ENCODE measurements at regions not wholly inside any gene's neighbourhood (a gene's known extent, or its start where the extent isn't known, plus 50 kb on each side); places are given as distances from the start of the nearest gene placed in this dataset.

- 100% methylated on average over 1 of the region's 1 CpG for WGBS (ENCODE audit: insufficient coverage)
- ChIA-PET POLR2A (no interaction called here), CTCF (no interaction called here)
- Histone ChIP-seq H3K4me1 (ENCODE audit: control insufficient read depth in 2 of 2, insufficient read depth in 2 of 2, low read length in 2 of 2) (no peaks in the 10 kb centered on the region), H3K9ac (ENCODE audit: low read length) (no peak overlapping the region), H3K9me3 (ENCODE audit: control extremely low read depth in 1 of 3, control insufficient read depth in 2 of 3, insufficient read depth in 1 of 3, low read length in 2 of 3) (peaks cover 0 to 5% (median 0%) of the 10 kb centered on the region in 3 donors), H3K27ac (ENCODE audit: low read length in 2 of 2) (no peak overlapping the region), H3K79me2 (ENCODE audit: control insufficient read depth, insufficient read depth, low read length) (no peaks in the 10 kb centered on the region), H4K20me1 (ENCODE audit: control insufficient read depth, insufficient read depth, low read length, poor library complexity, severe bottlenecking) (no peaks in the 10 kb centered on the region), H3K27me3 (replicated peaks in 1 of 4; ENCODE audit: control extremely low read depth in 1 of 4, control insufficient read depth in 3 of 4, insufficient read depth in 4 of 4, low read length in 3 of 4) (no peaks in the 10 kb centered on the region), H3K4me3 (ENCODE audit: control extremely low read depth in 1 of 5, extremely low read depth in 1 of 5, insufficient read depth in 1 of 5, low read depth in 2 of 5, low read length in 4 of 5) (no peak overlapping the region), H2AFZ (ENCODE audit: insufficient read depth, low read depth, low read length, poor library complexity, severe bottlenecking) (no peak overlapping the region), H3K4me2 (replicated peaks; ENCODE audit: low read depth, low read length, poor library complexity, severe bottlenecking) (no peak overlapping the region), H3K36me3 (replicated peaks in 1 of 2; ENCODE audit: control extremely low read depth in 1 of 2, control insufficient read depth in 1 of 2, extremely low read depth in 1 of 2, insufficient read depth in 2 of 2, low read length in 1 of 2) (no peaks in the 10 kb centered on the region)
- intact Hi-C loops (cut with micrococcal nuclease), result no loop called here
- no peak overlapping the region for H3K4me3 Mint-ChIP-seq
- H3K4me1 Mint-ChIP-seq, result no peaks in the 10 kb centered on the region
- no peaks in the 10 kb centered on the region for H3K27me3 Mint-ChIP-seq
- ATAC-seq (ENCODE audit: low read depth), result no peak
- no peak for DNase-seq
- H3K27ac Mint-ChIP-seq, result no peak overlapping the region
- no peak for TF ChIP-seq EZH2 (IDR thresholded peaks at IDR 0.05; ENCODE audit: borderline replicate concordance, insufficient read depth, low read depth, low read length, poor library complexity, severe bottlenecking)
- no peak for TF ChIP-seq CTCF (IDR thresholded peaks at IDR 0.05)
- no peaks in the 10 kb centered on the region for H3K9me3 Mint-ChIP-seq (ENCODE audit: insufficient read depth)
These were observed 348.4 kb downstream of the SOX4 start for GRCh38 chr6:21941926-21942325.

GRCh38 chr6:21942897-21943296 lies 349.3 kb downstream of the SOX4 start:
- ChIA-PET CTCF (no interaction called here), POLR2A (no interaction called here)
- Histone ChIP-seq H3K4me3 (ENCODE audit: control extremely low read depth in 1 of 5, extremely low read depth in 1 of 5, insufficient read depth in 1 of 5, low read depth in 2 of 5, low read length in 4 of 5) (no peak overlapping the region), H3K9ac (ENCODE audit: low read length) (no peak overlapping the region), H3K4me2 (replicated peaks; ENCODE audit: low read depth, low read length, poor library complexity, severe bottlenecking) (no peak overlapping the region), H2AFZ (ENCODE audit: insufficient read depth, low read depth, low read length, poor library complexity, severe bottlenecking) (no peak overlapping the region), H3K9me3 (ENCODE audit: control extremely low read depth in 1 of 3, control insufficient read depth in 2 of 3, insufficient read depth in 1 of 3, low read length in 2 of 3) (peaks cover 0 to 5% (median 0%) of the 10 kb centered on the region in 3 donors), H3K27ac (ENCODE audit: low read length in 2 of 2) (no peak overlapping the region), H3K79me2 (ENCODE audit: control insufficient read depth, insufficient read depth, low read length) (no peaks in the 10 kb centered on the region), H3K36me3 (replicated peaks in 1 of 2; ENCODE audit: control extremely low read depth in 1 of 2, control insufficient read depth in 1 of 2, extremely low read depth in 1 of 2, insufficient read depth in 2 of 2, low read length in 1 of 2) (no peaks in the 10 kb centered on the region), H3K27me3 (replicated peaks in 1 of 4; ENCODE audit: control extremely low read depth in 1 of 4, control insufficient read depth in 3 of 4, insufficient read depth in 4 of 4, low read length in 3 of 4) (no peaks in the 10 kb centered on the region), H3K4me1 (ENCODE audit: control insufficient read depth in 2 of 2, insufficient read depth in 2 of 2, low read length in 2 of 2) (no peaks in the 10 kb centered on the region), H4K20me1 (ENCODE audit: control insufficient read depth, insufficient read depth, low read length, poor library complexity, severe bottlenecking) (no peaks in the 10 kb centered on the region)
- H3K4me1 Mint-ChIP-seq, result no peaks in the 10 kb centered on the region
- ATAC-seq (ENCODE audit: low read depth) (no peak), DNase-seq (no peak)
- H3K27ac Mint-ChIP-seq, result no peak overlapping the region
- WGBS (ENCODE audit: insufficient coverage), result 100% methylated on average over 1 of the region's 6 CpGs
- TF ChIP-seq CTCF (IDR thresholded peaks at IDR 0.05) (no peak), EZH2 (IDR thresholded peaks at IDR 0.05; ENCODE audit: borderline replicate concordance, insufficient read depth, low read depth, low read length, poor library complexity, severe bottlenecking) (no peak)
- intact Hi-C loops (cut with micrococcal nuclease), result no loop called here
- no peaks in the 10 kb centered on the region for H3K27me3 Mint-ChIP-seq
- H3K9me3 Mint-ChIP-seq (ENCODE audit: insufficient read depth), result no peaks in the 10 kb centered on the region
- H3K4me3 Mint-ChIP-seq, result no peak overlapping the region

All from B cell (primary cell).